Liver (tissue), 3 donors: ENCODE measurements at regions not wholly inside any gene's neighbourhood (a gene's known extent, or its start where the extent isn't known, plus 50 kb on each side); places are given as distances from the start of the nearest gene placed in this dataset.

Experiments used
- SP1 ChIP-seq: IDR thresholded peaks from 2 replicates; pipeline ENCODE4 v1.6.1; 2018; ENCODE audit warnings: antibody characterized with exemption, mild to moderate bottlenecking
- TF ChIP-seq, protein P1 (sequence below): fragments of 150-350 bp; IDR thresholded peaks from 2 replicates; pipeline ENCODE4 v1.5.1; 2017; ENCODE audit warnings: improper control_type of control experiment, low read depth, low read length; ENCODE audit not compliant: missing input control
- donor health status: healthy.
- donor health status: healthy.

- TF ChIP-seq, protein P1, sequence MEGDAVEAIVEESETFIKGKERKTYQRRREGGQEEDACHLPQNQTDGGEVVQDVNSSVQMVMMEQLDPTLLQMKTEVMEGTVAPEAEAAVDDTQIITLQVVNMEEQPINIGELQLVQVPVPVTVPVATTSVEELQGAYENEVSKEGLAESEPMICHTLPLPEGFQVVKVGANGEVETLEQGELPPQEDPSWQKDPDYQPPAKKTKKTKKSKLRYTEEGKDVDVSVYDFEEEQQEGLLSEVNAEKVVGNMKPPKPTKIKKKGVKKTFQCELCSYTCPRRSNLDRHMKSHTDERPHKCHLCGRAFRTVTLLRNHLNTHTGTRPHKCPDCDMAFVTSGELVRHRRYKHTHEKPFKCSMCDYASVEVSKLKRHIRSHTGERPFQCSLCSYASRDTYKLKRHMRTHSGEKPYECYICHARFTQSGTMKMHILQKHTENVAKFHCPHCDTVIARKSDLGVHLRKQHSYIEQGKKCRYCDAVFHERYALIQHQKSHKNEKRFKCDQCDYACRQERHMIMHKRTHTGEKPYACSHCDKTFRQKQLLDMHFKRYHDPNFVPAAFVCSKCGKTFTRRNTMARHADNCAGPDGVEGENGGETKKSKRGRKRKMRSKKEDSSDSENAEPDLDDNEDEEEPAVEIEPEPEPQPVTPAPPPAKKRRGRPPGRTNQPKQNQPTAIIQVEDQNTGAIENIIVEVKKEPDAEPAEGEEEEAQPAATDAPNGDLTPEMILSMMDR = no peak
- TF ChIP-seq SP1 = no peak
These were observed 168.4 kb downstream of the VEGFA start for GRCh38 chr6:43938178-43939105.
